Left colon (tissue), 2 donors: ENCODE measurements at regions not wholly inside any gene's neighbourhood (a gene's known extent, or its start where the extent isn't known, plus 50 kb on each side); places are given as distances from the start of the nearest gene placed in this dataset.
"Not testable (repeated sequence)": the region's sequence is repeated elsewhere in the genome, so short reads cannot be mapped to it uniquely, and the experiment has no call there.

ENCODE experiments used
- ATAC-seq: fragments of 200-7000 bp; cut with Tn5 transposase; one replicate; pipeline ENCODE4 v1.9.1; 2020; ENCODE audit warnings: mild to moderate bottlenecking, moderate library complexity
- DNase-seq, 2 donors: peaks; one replicate each; pipeline ENCODE4 v3.0.0-alpha.2; 2020
- intact Hi-C, 2 donors: fragments of 100-400 bp; cut with DNase I in 1 of 2; cut with micrococcal nuclease in 1 of 2; formaldehyde crosslinking; loops; one replicate each; pipeline versions ENCODE4 v1.11.2 to v1.14.0; 2022; cut with DNase I, micrococcal nuclease
- donor health status: DM: no; HTN: no; CAD: no.
- donor health status: DM: yes; HTN: yes; CAD: no.

GRCh38 chr5:70510161-70510560 lies 95.0 kb downstream of the GTF2H2C_2 start:
- intact Hi-C loops, DNase-seq, ATAC-seq: not testable (repeated sequence)

DNA sequence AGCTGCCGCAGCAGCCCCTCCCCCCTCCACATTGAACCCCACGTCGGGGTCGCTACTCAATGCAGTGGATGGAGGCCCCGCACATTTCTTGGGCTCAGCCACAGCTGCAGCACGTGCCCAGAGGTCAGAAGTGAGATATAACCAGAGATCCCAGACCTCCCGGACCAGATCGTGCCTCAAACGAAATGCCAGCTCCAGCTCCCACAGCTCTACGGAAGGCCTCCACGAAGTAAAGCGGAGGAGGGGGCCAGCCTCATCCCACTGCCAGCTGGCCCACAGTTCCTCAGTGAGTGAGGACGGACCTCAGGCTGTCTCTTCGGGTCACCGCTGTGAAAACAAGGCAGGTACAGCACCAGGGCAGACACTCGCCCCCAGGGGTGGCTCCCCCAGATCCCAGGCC lies 95.6 kb downstream of the GTF2H2C_2 start:
- ATAC-seq, intact Hi-C loops: not testable (repeated sequence)
- DNase-seq: peak in 1 of 2 donors; percentile 14
